H1 (cell line): ENCODE measurements at regions not wholly inside any gene's neighbourhood (a gene's known extent, or its start where the extent isn't known, plus 50 kb on each side); places are given as distances from the start of the nearest gene placed in this dataset.

Source experiments
- GTF2F1 ChIP-seq: IDR thresholded peaks from 2 replicates; pipeline ENCODE4 v1.6.1; 2012; ENCODE audit warnings: low read depth, low read length, improper control_type of control experiment, borderline replicate concordance
- KDM4A ChIP-seq: IDR thresholded peaks from one replicate; pipeline ENCODE4 v1.7.1; 2012; ENCODE audit warnings: low read depth, mild to moderate bottlenecking, moderate library complexity, low read length, inconsistent platforms; ENCODE audit not compliant: severe bottlenecking
- RNF2 ChIP-seq: fragments of 200-900, 300-1000 bp; sonication (generic); IDR thresholded peaks from 2 replicates; pipeline ENCODE4 v1.7.1; 2016; ENCODE audit warnings: borderline replicate concordance, low read depth, mild to moderate bottlenecking, antibody characterized with exemption, low read length; ENCODE audit not compliant: poor library complexity, severe bottlenecking; ENCODE audit errors: missing control alignments
- YY1 ChIP-seq: IDR thresholded peaks from 2 replicates; pipeline ENCODE4 v1.6.1; 2011; ENCODE audit warnings: low read depth, mild to moderate bottlenecking, low read length

- TF ChIP-seq KDM4A (no peak), GTF2F1 (no peak), YY1 (no peak), RNF2 (no peak)
Measured at GRCh38 chr9:32708480-32709150, 73.1 kb upstream of the TAF1L start (continued).
